ENCODE measurements at regions not wholly inside any gene's neighbourhood (a gene's known extent, or its start where the extent isn't known, plus 50 kb on each side); places are given as distances from the start of the nearest gene placed in this dataset.

GRCh38 chr22:34917239-34917638, 148.7 kb upstream of the ISX start:
- TF ChIP-seq POLR2A (IDR thresholded peaks at IDR 0.05; ENCODE audit: low read depth, low read length) (no peak), TAF1 (IDR thresholded peaks at IDR 0.05; ENCODE audit: low read depth, low read length) (no peak), POLR2AphosphoS5 (IDR thresholded peaks at IDR 0.05; ENCODE audit: low read depth, low read length) (no peak), SPI1 (IDR thresholded peaks at IDR 0.05; ENCODE audit: low read depth, low read length) (no peak)
